RWPE2 (cell line): ENCODE measurements at regions not wholly inside any gene's neighbourhood (a gene's known extent, or its start where the extent isn't known, plus 50 kb on each side); places are given as distances from the start of the nearest gene placed in this dataset.

Experiments
- ATAC-seq: fragments of 200-7000 bp; cut with Tn5 transposase; 3 replicates; pipeline ENCODE4 v1.9.1; 2021; ENCODE audit warnings: low read depth
- DNase-seq: peaks from one replicate; pipeline ENCODE4 v3.0.0-alpha.2; 2020; ENCODE audit warnings: low spot score
- H3K27ac ChIP-seq: fragments of 450-650 bp; 2 replicates; pipeline ENCODE4 v1.5.1; 2017; ENCODE audit warnings: mild to moderate bottlenecking; ENCODE audit not compliant: poor library complexity, severe bottlenecking
- H3K27me3 ChIP-seq: fragments of 250-450 bp; sonication (Bioruptor Pico); 2 replicates; pipeline ENCODE4 v1.5.1; 2021; ENCODE audit warnings: mild to moderate bottlenecking, moderate library complexity; ENCODE audit not compliant: insufficient read depth, poor library complexity, severe bottlenecking
- H3K36me3 ChIP-seq: fragments of 250-450 bp; sonication (Bioruptor Pico); 2 replicates; pipeline ENCODE4 v1.5.1; 2020; ENCODE audit warnings: low read depth, mild to moderate bottlenecking, moderate library complexity
- H3K4me1 ChIP-seq: fragments of 250-450 bp; sonication (Bioruptor Pico); 2 replicates; pipeline ENCODE4 v1.5.1; 2021; ENCODE audit warnings: mild to moderate bottlenecking, moderate library complexity; ENCODE audit not compliant: insufficient read depth, poor library complexity, severe bottlenecking
- H3K4me3 ChIP-seq: fragments of 250-450 bp; sonication (Bioruptor Pico); 2 replicates; pipeline ENCODE4 v1.5.1; 2021; ENCODE audit warnings: mild to moderate bottlenecking, moderate library complexity; ENCODE audit not compliant: severe bottlenecking
- H3K9me3 ChIP-seq: fragments of 250-450 bp; sonication (Bioruptor Pico); 2 replicates; pipeline ENCODE4 v1.5.1; 2021; ENCODE audit warnings: mild to moderate bottlenecking, moderate library complexity; ENCODE audit not compliant: severe bottlenecking
- TF ChIP-seq, protein P1 (sequence below): fragments of 450-650 bp; IDR thresholded peaks from one replicate; pipeline ENCODE4 v1.5.1; 2017; ENCODE audit warnings: mild to moderate bottlenecking, moderate library complexity; ENCODE audit not compliant: poor library complexity, severe bottlenecking

DNA sequence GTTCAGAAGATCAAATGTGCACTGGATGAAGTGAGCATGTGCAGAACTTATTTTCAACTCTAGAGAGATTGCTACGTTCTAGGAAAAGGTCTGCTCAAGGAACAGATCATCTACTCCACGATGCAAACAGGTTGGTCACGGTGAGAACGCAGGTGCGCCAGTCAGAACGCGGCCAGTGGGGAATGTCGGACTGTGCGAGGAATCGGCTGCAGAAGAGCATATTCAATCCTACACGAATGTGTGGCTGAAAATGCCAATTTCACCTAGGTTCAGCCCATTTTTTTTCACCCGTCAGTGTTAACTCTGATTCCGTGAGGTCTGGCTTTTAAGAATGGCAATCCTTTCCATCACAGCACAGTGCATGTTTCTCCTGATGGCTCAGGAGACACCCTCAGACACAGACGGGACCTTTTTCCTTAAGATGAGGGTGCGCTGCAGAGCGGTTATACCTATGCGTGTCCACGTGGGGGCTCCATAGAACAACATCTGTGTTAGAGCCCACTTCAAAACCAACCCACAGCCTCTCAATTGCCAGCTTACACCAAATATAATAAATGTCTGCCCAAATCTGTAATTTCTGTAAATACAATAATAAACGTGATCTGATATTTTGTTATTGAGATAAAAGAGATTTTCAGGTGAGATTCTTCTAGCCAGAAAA, 250.4 kb downstream of the FOXA2 start:
- TF ChIP-seq, protein P1, sequence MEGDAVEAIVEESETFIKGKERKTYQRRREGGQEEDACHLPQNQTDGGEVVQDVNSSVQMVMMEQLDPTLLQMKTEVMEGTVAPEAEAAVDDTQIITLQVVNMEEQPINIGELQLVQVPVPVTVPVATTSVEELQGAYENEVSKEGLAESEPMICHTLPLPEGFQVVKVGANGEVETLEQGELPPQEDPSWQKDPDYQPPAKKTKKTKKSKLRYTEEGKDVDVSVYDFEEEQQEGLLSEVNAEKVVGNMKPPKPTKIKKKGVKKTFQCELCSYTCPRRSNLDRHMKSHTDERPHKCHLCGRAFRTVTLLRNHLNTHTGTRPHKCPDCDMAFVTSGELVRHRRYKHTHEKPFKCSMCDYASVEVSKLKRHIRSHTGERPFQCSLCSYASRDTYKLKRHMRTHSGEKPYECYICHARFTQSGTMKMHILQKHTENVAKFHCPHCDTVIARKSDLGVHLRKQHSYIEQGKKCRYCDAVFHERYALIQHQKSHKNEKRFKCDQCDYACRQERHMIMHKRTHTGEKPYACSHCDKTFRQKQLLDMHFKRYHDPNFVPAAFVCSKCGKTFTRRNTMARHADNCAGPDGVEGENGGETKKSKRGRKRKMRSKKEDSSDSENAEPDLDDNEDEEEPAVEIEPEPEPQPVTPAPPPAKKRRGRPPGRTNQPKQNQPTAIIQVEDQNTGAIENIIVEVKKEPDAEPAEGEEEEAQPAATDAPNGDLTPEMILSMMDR = peak; percentile 96
- Histone ChIP-seq H3K27ac (no peak overlapping the region), H3K4me3 (no peak overlapping the region), H3K4me1 (peaks cover 3% of the 10 kb centered on the region), H3K36me3 (no peaks in the 10 kb centered on the region), H3K27me3 (peaks cover 4% of the 10 kb centered on the region), H3K9me3 (no peaks in the 10 kb centered on the region)
- peak; percentile 87 for ATAC-seq
- no peak for DNase-seq

- no peak overlapping the region for H3K27ac ChIP-seq
- no peaks in the 10 kb centered on the region for H3K36me3 ChIP-seq
- no peak overlapping the region for H3K4me3 ChIP-seq
- H3K9me3 ChIP-seq = no peaks in the 10 kb centered on the region
- ATAC-seq (no peak), DNase-seq (no peak)
- H3K27me3 ChIP-seq = no peaks in the 10 kb centered on the region
- H3K4me1 ChIP-seq = peaks cover 8% of the 10 kb centered on the region
- TF ChIP-seq, protein P1 = no peak
Measured at GRCh38 chr20:22324505-22324904, 259.9 kb downstream of the FOXA2 start.

DNA sequence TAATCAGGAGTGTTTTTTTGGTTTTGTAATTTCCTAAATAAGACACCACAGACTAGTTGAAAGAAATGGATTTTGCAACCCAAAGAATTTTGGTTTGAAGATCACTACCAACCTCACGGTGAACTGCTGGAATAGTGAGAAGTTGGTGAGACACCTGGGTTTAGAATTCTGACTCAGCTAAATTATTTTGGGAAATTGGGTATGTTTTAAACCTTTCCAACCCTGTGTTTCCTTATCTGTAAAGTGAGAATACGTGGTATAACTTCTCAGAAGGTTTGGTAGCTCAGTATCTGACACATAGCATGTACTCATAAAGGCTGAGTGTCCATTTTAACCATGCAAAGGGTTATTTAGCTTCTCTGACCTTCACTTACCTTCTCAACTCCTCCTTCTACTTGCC, 261.9 kb downstream of the FOXA2 start:
- no peak for ATAC-seq

DNA sequence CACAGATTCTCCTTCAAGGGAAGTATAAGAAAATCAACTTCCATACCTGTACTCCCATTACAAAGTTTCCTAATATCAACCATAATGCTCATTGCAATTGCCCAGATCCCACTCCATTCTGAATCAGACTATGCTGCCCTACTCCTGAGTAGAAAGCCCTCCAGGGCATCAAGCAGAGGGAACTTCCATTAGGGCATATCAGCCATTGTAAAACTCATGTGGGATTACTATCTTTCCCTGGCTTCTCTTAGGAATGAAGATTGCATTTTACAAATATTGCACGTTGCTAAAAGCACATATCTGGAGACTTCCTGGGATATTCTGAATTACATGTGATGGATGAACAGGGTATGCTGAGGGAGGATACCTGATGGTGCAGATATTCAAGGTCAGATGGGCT, 263.2 kb downstream of the FOXA2 start:
- Histone ChIP-seq H3K27me3 (no peaks in the 10 kb centered on the region), H3K4me1 (peaks cover 8% of the 10 kb centered on the region), H3K36me3 (no peaks in the 10 kb centered on the region), H3K27ac (no peak overlapping the region), H3K4me3 (no peak overlapping the region), H3K9me3 (no peaks in the 10 kb centered on the region)
- ATAC-seq (no peak), DNase-seq (no peak)
- TF ChIP-seq, protein P1 = no peak

More for the DNA sequence above, 261.9 kb downstream of the FOXA2 start:
- Histone ChIP-seq H3K9me3 (no peaks in the 10 kb centered on the region), H3K27me3 (no peaks in the 10 kb centered on the region), H3K4me3 (no peak overlapping the region), H3K36me3 (no peaks in the 10 kb centered on the region), H3K4me1 (peaks cover 8% of the 10 kb centered on the region), H3K27ac (no peak overlapping the region)
- TF ChIP-seq, protein P1 = no peak
- no peak for DNase-seq

GRCh38 chr20:22320245-22320915, 264.0 kb downstream of the FOXA2 start:
- ATAC-seq = peak; percentile 79
- no peak for DNase-seq
- no peak overlapping the region for H3K27ac ChIP-seq
- no peaks in the 10 kb centered on the region for H3K27me3 ChIP-seq
- peaks cover 8% of the 10 kb centered on the region for H3K4me1 ChIP-seq
- TF ChIP-seq, protein P1 = no peak
- no peak overlapping the region for H3K4me3 ChIP-seq
- no peaks in the 10 kb centered on the region for H3K36me3 ChIP-seq
- no peaks in the 10 kb centered on the region for H3K9me3 ChIP-seq
